Eye (tissue), 1 donor: ENCODE measurements at regions not wholly inside any gene's neighbourhood (a gene's known extent, or its start where the extent isn't known, plus 50 kb on each side); places are given as distances from the start of the nearest gene placed in this dataset.
"Not testable (repeated sequence)": the region's sequence is repeated elsewhere in the genome, so short reads cannot be mapped to it uniquely, and the experiment has no call there.

Experiments
- DNase-seq: peaks from one replicate; pipeline ENCODE4 v3.0.0-alpha.2; 2015

- no peak for DNase-seq
These were observed 133.5 kb upstream of the PAK3 start for GRCh38 chrX:110962451-110962850.

DNA sequence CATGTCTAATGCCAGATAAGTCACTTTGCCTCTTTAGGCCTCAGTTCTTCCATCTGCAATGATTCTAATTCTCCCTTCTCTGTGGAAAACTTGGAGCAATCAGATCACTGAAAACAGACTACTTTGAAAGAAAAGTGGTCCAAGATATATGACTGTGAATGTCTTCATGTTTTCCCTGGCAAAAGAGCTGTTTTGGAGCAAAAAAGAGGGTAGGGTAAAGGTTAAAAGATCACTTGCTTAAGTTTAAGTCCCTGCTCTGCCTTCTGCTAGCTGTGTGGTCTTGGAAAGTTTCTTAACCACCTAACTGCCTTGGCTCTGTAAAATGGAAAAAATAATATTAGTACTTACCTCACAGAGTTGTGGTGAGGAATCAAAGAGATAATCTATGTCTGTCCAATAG is 140.3 kb upstream of the PAK3 start:
- no peak for DNase-seq

DNA sequence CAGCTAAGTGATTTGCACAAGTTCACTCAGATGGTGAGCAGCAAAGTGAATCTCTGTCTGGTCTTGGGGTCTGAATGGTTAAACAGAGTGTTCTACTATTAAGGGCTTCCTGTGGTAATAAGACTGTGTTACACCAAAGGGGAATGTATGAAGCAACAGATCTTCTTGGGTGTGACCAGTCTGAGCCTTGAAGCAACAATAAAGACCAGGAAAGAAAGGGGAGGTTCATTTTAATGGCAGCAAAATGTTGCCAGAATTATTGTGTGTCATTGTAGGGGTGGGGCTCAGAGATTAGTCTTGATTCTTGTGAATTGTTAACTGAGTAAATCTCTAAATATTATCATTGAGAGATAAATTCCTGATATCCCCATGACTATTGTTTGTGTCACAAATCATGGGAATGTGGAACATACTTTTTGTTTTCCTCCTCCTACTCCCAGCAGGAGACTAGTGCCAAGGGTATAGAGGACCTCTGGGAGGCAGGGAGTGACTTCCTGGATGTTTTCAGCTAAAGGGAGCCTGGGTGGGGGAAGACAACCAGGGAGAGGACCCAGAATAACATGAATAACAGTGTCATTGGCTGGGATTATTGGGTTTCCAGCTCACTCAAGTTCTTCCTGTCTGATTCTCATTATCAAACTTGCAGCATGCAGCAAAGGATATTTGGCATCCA is 141.4 kb upstream of the PAK3 start:
- no peak for DNase-seq

- DNase-seq = no peak
These were observed 144.3 kb upstream of the PAK3 start for GRCh38 chrX:110951472-110952269.

DNA sequence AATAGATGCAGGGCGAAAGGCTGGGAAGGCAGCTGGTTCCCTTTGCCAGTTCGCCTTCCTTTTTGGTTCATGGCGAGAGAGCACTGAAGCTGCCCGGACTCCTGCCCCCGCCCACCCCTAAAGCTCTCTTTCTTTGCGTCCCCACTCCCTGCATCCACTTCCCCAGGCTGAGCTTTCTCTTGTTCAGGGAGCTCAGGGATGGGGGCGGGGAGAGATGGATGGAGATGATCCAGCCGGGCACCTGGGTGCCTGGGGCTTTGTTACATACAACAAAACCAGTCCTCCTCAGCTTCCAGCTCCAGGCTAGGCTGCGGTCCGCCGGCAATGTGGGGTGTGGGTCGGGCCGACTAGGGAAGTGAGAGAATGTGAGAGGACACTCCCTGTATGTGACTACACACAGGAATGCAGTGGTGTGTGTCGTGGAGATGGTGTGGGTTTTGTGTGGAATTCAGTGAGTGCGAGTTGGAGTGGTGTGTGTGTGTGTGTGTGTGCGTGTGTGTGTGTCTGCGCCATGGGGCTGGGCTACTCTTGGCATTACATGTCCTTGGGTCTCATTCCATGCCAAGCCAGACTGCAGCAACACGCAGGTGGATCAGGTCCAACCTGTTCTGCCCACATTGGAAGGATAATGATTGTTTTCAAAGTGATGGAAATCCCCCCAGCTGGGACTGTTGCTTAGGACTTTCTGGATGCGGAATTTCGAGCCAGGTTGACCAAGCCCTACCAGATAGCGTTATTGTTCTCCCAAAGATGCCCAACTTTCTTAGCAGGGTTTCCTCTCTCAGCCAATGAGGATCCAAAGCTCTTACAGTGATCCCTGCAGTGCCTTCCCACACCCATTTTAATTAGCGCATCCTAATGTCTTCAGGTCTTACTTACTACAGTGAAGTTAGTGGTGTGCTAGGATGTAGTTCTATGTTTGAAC is 149.4 kb upstream of the CHRDL1 start:
- peak; percentile 75 for DNase-seq

GRCh38 chrX:110944311-110944750 is 148.7 kb upstream of the CHRDL1 start:
- no peak for DNase-seq

GRCh38 chrX:110941906-110942305 is 146.3 kb upstream of the CHRDL1 start:
- DNase-seq = no peak

DNA sequence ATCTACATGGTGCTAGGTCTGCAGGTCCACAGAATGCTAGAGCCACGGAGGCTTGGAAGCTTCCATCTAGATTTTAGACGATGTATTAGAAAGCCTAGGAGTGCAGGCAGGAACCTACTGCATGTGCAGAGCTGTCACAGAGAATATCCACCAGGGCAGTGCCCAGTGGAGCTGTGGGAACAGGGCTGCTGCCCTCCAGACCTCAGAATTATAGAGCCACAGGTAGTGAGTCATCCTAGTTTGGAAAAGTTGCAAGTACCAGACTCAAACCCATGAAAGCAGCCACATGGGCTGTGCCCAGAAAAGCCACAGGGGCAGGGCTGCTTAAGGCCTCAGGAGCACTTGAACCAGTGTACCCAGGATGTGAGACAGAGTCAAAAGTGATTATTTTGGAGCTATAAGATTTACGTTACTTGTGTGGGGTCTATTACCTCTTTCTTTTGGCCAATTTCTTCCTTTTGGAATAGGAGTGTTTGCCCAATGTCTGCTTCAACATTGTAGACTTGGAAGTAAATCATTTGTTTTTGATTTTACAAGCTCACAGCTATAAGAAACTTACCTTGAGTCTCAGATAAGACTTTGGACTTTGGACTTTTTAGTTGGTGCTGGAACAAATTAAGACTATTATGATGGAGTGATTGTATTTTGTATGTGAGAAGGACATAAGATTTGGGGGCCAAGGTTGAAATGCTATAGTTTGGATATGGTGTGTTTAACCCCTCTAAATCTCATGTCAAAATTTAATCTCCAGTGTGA is 143.5 kb upstream of the CHRDL1 start:
- DNase-seq = no peak

DNA sequence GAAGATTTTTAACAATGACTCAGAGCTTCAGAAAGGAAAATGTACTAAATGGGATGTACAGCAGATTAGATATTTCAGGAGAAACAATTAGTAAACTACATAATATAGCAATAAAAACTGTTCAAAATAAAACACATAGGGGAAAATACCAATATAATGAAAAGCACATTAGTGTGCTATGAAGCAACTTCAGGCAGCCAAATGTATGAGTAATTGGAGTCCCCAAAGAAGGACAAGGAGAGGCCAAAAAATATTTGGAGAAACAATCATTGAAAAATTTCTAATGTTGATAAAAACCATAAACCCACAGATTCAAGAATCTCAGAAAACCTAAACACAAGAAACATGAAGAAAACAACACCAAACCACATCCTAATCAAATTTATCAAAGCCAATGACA is 129.3 kb upstream of the CHRDL1 start:
- no peak for DNase-seq

DNA sequence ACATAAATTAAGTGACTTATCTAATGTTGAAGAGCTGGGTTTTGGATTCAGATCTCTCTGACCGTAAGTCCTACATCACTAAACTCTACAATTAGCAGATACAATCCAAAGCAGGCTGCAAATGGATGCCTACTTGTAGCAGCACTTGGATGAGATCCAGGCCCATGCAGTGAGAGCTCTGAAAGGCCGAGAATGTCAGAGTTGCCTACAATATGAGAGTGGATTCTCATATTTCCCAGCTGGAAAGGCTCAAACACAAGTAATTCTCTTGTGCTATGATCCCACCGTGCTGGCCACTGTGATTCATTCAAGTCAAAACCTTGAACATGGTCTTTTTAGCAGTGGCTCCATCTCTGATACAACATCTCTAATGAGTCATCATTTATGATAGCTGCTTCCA is 125.4 kb upstream of the CHRDL1 start:
- no peak for DNase-seq

DNA sequence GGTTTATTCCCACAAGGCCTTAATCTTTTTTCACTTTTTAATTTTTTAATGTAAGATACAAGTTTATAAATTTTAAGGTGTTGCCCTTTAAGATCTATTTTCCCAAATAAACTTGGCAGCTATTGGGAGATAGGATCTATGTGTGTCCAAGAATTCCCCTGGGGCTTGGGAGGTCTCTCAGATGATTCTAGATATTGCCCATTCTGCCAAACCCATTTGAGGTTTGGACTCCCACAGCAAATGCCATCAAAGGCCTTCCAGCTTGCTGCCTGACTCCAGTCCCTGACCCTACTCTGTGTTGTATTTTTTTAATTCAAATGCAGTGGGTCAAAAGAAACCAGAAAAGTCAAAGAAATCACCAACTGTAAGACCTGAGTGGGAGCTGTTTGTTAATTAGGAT is 120.0 kb upstream of the CHRDL1 start:
- DNase-seq = no peak

DNA sequence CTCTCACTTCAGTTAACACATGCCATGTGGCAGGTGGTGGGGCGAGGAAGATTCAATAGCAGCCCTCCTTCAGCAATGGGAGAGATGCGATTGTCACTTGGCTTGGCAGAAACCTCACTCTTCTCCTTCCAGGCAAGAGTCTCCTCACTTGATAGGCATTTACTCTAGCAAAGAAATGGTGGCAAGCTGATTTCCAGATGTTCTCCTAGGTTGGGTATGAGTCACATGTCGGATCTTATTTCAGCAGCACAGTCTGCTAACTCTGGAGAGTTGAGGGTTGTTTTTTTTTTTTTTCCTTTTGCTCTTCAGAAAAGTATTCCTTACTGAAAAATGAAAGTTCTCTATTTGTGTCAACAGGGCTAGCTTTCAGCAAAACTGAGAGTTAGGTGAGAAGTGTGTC is 119.5 kb upstream of the CHRDL1 start:
- DNase-seq = peak; percentile 29

- peak; percentile 1 for DNase-seq
These were observed 118.7 kb upstream of the CHRDL1 start for GRCh38 chrX:110914281-110914680.

DNA sequence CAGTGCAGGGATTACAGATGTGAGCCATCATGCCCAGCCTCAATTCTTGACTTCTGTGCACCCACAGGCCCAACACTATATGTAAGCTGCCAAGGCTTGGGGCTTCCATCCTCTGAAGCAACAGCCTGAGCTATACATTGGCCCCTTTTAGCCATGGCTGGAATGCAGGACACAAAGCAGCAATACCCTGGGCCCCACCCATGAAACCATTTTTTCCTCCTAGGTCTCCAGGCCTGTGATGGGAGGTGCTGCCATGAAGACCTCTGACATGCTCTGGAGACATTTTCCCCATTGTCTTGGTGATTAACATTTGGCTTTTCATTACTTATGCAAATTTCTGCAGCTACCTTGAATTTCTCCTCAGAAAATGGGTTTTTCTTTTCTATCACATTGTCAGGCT is 109.1 kb upstream of the CHRDL1 start:
- not testable (repeated sequence) for DNase-seq

- no peak for DNase-seq
These were observed 86.4 kb upstream of the CHRDL1 start for GRCh38 chrX:110881971-110882370.

DNA sequence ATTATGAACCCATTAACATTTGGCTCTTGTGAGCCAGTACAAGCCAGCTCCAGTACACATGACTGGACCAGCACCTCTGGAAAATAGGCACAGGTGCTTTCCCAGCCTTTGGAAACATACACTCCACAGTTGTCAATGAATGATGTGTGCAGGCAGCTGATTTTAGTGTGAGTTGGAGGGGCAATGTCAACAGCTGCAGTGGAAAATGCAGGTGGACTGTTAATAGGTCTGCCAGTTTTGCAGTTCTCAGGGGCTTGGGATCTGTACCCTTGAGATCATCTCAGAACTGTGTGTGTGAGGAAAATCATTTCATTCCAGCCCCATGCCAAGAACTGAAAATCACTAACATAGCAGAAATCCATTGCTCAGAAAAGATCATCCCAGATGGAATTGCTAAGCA is 81.7 kb upstream of the CHRDL1 start:
- peak; percentile 0 for DNase-seq

DNA sequence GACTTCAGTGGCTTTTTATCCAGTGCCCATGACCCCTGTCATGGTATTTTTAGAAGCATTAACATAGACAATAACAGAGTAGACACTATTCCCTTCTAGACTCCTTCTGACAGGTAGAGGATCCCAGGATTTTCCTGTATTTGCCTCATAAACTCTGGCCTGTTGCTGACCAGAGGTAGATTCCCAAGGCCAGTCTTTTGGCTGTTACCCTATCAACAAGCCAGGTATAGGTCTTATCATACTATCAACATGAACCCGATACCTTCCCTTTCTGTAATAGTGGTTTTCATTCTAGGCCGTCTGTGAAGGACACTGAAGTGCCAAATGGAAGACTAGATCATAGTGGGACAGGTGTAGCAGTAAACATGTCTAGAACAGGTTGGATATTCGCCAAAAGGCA is 76.2 kb upstream of the CHRDL1 start:
- no peak for DNase-seq

- DNase-seq = no peak
These were observed 70.8 kb upstream of the CHRDL1 start for GRCh38 chrX:110866421-110866820.

GRCh38 chrX:110863883-110864282 is 68.3 kb upstream of the CHRDL1 start:
- DNase-seq = no peak

DNA sequence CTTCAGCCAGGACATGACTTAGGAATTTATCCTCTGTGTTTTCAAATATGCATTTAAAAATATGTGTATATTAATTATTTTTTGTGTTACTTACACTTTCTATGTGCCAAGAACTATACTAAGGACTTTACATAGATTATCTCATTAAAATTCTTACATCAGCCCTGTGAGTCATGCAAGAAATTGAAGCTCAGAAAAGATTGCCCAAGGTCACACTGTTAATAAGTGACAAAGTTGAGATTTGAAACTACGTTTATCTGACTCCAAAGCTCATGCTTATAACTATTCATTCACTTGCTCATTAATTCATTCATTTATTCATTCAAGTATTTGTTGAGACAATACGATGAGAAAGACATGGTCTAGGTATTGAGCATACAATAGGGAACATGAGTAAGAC is 62.9 kb upstream of the CHRDL1 start:
- no peak for DNase-seq

DNA sequence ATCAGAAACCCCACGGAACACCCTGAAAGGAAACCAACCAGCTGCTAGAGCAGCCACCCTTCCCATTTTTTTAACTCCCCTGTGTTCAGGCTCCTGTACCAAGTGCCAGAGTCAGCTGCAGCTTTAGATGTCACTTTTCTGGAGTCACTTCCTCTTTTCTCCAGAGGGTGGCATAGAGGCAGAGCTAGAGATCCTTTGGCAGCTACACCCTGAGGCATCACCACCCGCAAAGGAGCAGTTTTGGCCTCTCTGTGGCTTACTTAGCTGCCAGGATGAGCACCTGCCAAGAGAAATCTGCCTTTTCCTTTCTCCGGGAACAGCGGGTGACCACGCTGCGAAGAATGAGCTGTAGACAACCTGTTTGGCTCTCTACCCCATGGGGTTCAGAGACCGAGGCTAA is 58.0 kb upstream of the CHRDL1 start:
- DNase-seq = peak; percentile 57

- peak; percentile 23 for DNase-seq
These were observed 56.6 kb upstream of the CHRDL1 start for GRCh38 chrX:110852180-110852579.

DNA sequence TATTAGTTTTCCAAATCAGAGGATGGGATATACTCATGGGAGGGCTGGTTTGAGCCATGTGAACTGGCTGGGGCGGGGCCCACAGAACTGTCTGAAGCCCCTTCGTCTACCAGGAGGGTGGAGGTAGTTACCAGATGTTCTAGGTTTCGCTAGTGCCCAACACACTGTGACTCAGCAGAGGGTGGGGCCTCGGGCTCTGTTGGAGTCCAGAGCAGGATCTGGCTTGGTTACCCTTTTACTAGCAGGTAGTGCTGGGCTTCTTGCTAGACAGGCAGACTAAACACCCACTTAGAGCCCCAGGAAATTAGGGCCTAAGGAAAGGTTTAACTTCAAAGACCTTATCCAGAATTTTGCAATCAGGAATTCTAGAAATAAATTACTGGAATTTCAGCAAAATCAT is 56.2 kb upstream of the CHRDL1 start:
- no peak for DNase-seq
